Posterior vena cava (tissue), 2 donors: ENCODE measurements at regions not wholly inside any gene's neighbourhood (a gene's known extent, or its start where the extent isn't known, plus 50 kb on each side); places are given as distances from the start of the nearest gene placed in this dataset.
"Not testable (repeated sequence)": the region's sequence is repeated elsewhere in the genome, so short reads cannot be mapped to it uniquely, and the experiment has no call there.

Source experiments
- DNase-seq: peaks from one replicate; pipeline ENCODE4 v3.0.0-alpha.2; 2020; ENCODE audit warnings: low spot score
- intact Hi-C, 2 donors: fragments of 100-400 bp; cut with DNase I; formaldehyde crosslinking; loops; one replicate each; pipeline versions ENCODE4 v1.14.1 to v1.14.2; 2022 to 2023
- donor health status: DM: yes; HTN: yes; CAD: no.
- donor health status: DM: yes; HTN: yes; CAD: no.

GRCh38 chr9:40913096-40913719, 215.3 kb downstream of the FOXD4L6 start:
- DNase-seq, result no peak
- intact Hi-C loops, result no loop called here

- intact Hi-C loops, DNase-seq: not testable (repeated sequence)
These were observed 215.8 kb downstream of the FOXD4L6 start for GRCh38 chr9:40912679-40913078.

GRCh38 chr9:40911647-40912046, 216.8 kb downstream of the FOXD4L6 start:
- intact Hi-C loops, result no loop called here

GRCh38 chr9:40910995-40911394, 217.5 kb downstream of the FOXD4L6 start:
- DNase-seq, intact Hi-C loops: not testable (repeated sequence)

More at GRCh38 chr9:40911647-40912046, 216.8 kb downstream of the FOXD4L6 start:
- no peak for DNase-seq

GRCh38 chr9:40909821-40910220, 218.7 kb downstream of the FOXD4L6 start:
- DNase-seq, result no peak
- intact Hi-C loops, result no loop called here

GRCh38 chr9:40909111-40909510, 219.4 kb downstream of the FOXD4L6 start:
- DNase-seq, intact Hi-C loops: not testable (repeated sequence)

GRCh38 chr9:40907657-40908624, 220.5 kb downstream of the FOXD4L6 start:
- intact Hi-C loops, result no loop called here
- DNase-seq, result no peak

- DNase-seq, intact Hi-C loops: not testable (repeated sequence)
These were observed 221.6 kb downstream of the FOXD4L6 start for GRCh38 chr9:40906879-40907278.

- DNase-seq, intact Hi-C loops: not testable (repeated sequence)
These were observed 236.2 kb downstream of the FOXD4L6 start for GRCh38 chr9:40892315-40892714.

- intact Hi-C loops, DNase-seq: not testable (repeated sequence)
These were observed 242.6 kb downstream of the FOXD4L6 start for GRCh38 chr9:40885858-40886257.

GRCh38 chr9:40884902-40885490, 243.5 kb downstream of the FOXD4L6 start:
- intact Hi-C loops, result not testable (repeated sequence)
- peak; percentile 79 for DNase-seq

GRCh38 chr9:40884072-40884901, 244.2 kb downstream of the FOXD4L6 start:
- peak; percentile 83 for DNase-seq
- intact Hi-C loops, result no loop called here

GRCh38 chr9:40883423-40884071, 244.9 kb downstream of the FOXD4L6 start:
- intact Hi-C loops, DNase-seq: not testable (repeated sequence)

- intact Hi-C loops, result not testable (repeated sequence)
- peak; percentile 34 for DNase-seq
These were observed 254.7 kb downstream of the FOXD4L6 start for GRCh38 chr9:40873753-40874295.

GRCh38 chr9:40868437-40868836, 260.0 kb downstream of the FOXD4L6 start:
- DNase-seq, intact Hi-C loops: not testable (repeated sequence)
